RWPE1 (cell line): ENCODE measurements at regions not wholly inside any gene's neighbourhood (a gene's known extent, or its start where the extent isn't known, plus 50 kb on each side); places are given as distances from the start of the nearest gene placed in this dataset.

ENCODE experiments used
- CTCF ChIA-PET: fragments of 350-600 bp; sonication (Branson Sonifier 250); formaldehyde crosslinking; extraction: SDS; loops from one replicate; lab custom pipeline; 2021; lab: Yijun Ruan, JAX
- POLR2A ChIA-PET: fragments of 400-600 bp; formaldehyde crosslinking; extraction: SDS; loops from one replicate; lab custom pipeline; 2020; ENCODE audit warnings: antibody characterized with exemption; ENCODE audit not compliant: low non-redundant PET; lab: Yijun Ruan, JAX
- DNase-seq: peaks from one replicate; pipeline ENCODE4 v3.0.0; 2012; ENCODE audit warnings: low spot score
- H3K27ac ChIP-seq: fragments of 450-650 bp; 2 replicates; pipeline ENCODE4 v1.5.1; 2017
- CTCF ChIP-seq: fragments of 450-650 bp; conservative IDR thresholded peaks from 2 replicates; pipeline ENCODE4 v1.5.1; 2017; ENCODE audit warnings: low read depth, mild to moderate bottlenecking

DNA sequence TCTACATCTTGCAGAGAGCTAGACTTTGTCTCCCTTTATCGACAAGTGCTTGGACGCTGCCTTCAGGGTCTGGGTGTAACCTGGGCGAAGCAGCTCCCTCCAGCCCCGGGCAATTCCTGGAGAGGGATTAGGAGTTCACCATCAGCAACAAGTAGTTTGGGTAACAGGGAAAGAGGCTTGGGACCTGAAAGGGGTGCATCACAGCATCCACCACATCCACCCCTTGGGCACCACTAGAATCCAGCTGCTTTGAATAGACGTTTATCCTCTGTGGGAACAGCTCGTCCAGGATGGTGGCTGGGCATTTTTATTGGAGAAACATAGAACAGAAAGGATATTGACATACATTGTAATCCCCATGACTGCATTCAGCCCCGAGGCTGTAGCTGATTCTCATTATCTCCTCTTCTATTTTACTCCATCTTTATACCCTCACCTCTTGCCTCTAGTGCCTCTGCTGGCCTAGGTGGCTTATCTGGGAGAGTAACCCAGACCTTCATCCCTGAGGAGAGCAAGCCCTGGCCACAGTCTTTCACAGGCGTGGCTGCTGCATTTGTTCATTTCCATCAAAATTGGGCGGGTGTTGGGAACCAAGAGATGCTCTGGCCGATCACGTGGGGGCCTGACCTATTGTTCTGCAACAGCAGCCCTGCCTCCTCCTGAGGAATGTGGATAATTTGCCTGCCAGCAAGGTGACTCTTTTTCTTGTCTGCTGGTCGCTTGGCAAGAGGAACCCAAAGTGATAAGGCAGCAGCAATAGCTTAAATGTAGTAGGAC, 109.2 kb upstream of the RALGAPA2 start:
- no peak for TF ChIP-seq CTCF
- CTCF ChIA-PET, result interaction anchor here (0.7 to 1.3 kb wide), 5 partner anchors 16 to 881 kb away, joined by 3 to 7 read pairs (median 3); no protein-coding TSS in a partner anchor
- POLR2A ChIA-PET, result no interaction called here
- no peak overlapping the region for H3K27ac ChIP-seq
- no peak for DNase-seq

DNA sequence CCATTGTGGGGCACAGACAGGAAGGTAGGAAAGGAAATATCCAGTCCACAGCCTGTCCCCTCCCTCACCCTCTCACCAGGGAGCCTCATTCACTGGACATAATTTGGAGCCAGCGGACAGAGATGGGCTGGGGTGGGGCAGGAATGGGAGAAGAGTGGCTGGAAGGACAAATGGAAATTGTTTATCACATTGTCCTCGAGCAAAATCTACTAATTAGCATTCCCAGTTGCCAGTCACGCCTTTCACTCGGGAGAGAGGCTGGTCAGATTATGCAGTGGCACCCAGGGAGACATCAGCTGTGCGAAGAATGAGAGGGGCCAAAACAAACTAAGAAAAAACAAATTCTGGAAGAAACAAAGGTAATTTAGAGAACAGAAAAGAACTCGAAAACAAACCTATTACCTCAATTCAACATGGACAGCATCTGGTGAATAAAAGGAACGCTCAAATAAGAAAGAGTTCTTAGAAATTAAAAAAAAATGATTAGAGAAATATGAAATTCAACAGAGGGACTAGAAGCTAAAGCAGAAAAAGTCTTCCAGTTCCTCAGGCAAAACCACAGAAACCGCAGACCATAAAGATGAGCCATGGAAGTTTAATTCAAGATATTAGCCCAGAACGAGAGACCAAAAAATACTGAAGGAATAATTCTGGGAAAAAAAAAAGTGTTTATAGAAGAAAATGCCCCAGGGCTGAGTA, 108.5 kb upstream of the RALGAPA2 start:
- CTCF ChIA-PET, result interaction anchor here (0.7 to 1.3 kb wide), 5 partner anchors 10 to 882 kb away, joined by 3 to 7 read pairs (median 3); no protein-coding TSS in a partner anchor
- TF ChIP-seq CTCF, result no peak
- DNase-seq, result no peak
- POLR2A ChIA-PET, result no interaction called here
- no peak overlapping the region for H3K27ac ChIP-seq

DNA sequence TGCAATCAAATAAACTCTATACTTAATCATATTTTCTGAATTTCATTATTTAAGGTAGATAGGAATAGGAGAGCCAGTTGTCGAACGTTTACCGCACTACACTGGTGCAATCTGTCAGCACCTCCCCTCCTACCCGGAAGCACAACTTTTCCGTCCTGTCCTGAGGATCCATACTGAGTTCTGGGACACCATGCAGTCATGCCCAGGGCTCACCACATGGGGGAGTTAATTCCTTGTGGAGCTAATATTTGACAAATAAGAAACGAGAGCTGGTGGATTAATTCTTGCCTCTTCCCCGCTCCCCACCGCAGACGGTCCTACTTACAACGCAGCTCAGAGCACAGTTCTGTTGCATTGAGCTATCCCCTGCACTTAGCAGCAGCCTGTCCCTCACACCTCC, 107.7 kb upstream of the RALGAPA2 start:
- TF ChIP-seq CTCF, result no peak
- no peak overlapping the region for H3K27ac ChIP-seq
- no peak for DNase-seq
- ChIA-PET POLR2A (no interaction called here), CTCF (interaction anchor here (1.0 kb wide), 1 partner anchor 9 kb away, joined by 3 read pairs; no protein-coding TSS in a partner anchor)

DNA sequence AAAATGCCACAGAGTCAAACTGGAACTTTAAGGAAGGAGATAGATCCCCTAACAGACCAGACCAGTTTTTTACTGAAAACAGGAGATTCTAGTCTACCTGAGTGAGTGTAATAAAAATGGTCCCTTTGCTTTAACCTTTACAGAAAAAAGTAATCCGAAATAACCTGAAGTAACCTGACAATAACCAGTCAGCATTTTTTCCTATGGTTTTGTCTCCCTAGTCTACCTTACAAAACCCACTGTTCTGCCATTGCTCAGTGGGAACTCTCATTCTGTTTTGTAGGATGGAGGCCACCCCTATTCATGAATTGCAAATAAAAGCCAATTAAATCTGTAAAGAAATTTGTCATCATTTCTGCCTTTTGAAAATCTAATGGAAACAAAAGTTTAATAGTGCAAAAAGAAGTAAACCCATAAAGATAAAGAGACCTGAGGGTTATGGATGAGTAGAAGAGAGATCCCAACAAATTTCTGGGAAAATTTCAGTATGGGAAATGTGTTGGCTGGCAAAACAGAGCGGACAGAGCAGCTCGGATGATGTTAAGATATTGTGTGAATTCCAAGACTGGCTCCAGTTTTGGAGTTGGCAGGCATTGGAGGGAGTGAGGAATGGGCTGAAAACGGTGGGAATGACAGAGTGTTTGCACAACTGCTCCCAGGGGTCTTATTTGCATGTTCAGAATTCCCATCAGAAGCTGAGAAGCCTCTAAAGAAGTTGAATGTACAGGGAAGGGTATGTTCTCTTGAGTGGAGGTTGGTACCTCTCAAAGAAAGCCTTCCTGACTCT, 104.7 kb upstream of the RALGAPA2 start:
- DNase-seq, result no peak
- ChIA-PET CTCF (no interaction called here), POLR2A (no interaction called here)
- no peak overlapping the region for H3K27ac ChIP-seq
- TF ChIP-seq CTCF, result no peak

GRCh38 chr20:20815711-20816455, 103.4 kb upstream of the RALGAPA2 start:
- no peak for TF ChIP-seq CTCF
- POLR2A ChIA-PET, result no interaction called here
- no peak for DNase-seq
- no peak overlapping the region for H3K27ac ChIP-seq
- CTCF ChIA-PET, result no interaction called here
